ENCODE measurements at regions not wholly inside any gene's neighbourhood (a gene's known extent, or its start where the extent isn't known, plus 50 kb on each side); places are given as distances from the start of the nearest gene placed in this dataset.

- TF ChIP-seq, protein P1, sequence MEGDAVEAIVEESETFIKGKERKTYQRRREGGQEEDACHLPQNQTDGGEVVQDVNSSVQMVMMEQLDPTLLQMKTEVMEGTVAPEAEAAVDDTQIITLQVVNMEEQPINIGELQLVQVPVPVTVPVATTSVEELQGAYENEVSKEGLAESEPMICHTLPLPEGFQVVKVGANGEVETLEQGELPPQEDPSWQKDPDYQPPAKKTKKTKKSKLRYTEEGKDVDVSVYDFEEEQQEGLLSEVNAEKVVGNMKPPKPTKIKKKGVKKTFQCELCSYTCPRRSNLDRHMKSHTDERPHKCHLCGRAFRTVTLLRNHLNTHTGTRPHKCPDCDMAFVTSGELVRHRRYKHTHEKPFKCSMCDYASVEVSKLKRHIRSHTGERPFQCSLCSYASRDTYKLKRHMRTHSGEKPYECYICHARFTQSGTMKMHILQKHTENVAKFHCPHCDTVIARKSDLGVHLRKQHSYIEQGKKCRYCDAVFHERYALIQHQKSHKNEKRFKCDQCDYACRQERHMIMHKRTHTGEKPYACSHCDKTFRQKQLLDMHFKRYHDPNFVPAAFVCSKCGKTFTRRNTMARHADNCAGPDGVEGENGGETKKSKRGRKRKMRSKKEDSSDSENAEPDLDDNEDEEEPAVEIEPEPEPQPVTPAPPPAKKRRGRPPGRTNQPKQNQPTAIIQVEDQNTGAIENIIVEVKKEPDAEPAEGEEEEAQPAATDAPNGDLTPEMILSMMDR (IDR thresholded peaks at IDR 0.05), result no peak
- TF ChIP-seq EP300 (IDR thresholded peaks at IDR 0.05) (no peak), POLR2A (IDR thresholded peaks at IDR 0.05; ENCODE audit: low read depth) (no peak)
These were observed 191.0 kb downstream of the ARL4C start for GRCh38 chr2:234305846-234306245.

Data from esophagus muscularis mucosa (tissue), 4 donors.